Chondrocyte (in vitro differentiated cells): ENCODE measurements at regions not wholly inside any gene's neighbourhood (a gene's known extent, or its start where the extent isn't known, plus 50 kb on each side); places are given as distances from the start of the nearest gene placed in this dataset.

Experiments
- DNase-seq: peaks from one replicate; pipeline ENCODE4 v3.0.0; 2021; ENCODE audit warnings: mixed read lengths, low spot score
- H3K27ac Mint-ChIP-seq: one replicate; pipeline ENCODE4 v1.8.0; 2021; ENCODE audit warnings: mild to moderate bottlenecking, moderate library complexity, mixed read lengths; ENCODE audit not compliant: unreplicated experiment
- H3K27me3 Mint-ChIP-seq: 2 replicates; pipeline ENCODE4 v1.8.0; 2021; ENCODE audit warnings: low read depth, mixed read lengths
- H3K36me3 Mint-ChIP-seq: 2 replicates; pipeline ENCODE4 v1.8.0; 2021; ENCODE audit warnings: low read depth, mixed read lengths
- H3K4me1 Mint-ChIP-seq: 2 replicates; pipeline ENCODE4 v1.8.0; 2021; ENCODE audit warnings: low read depth, mild to moderate bottlenecking, mixed read lengths
- H3K4me3 Mint-ChIP-seq: one replicate; pipeline ENCODE4 v1.8.0; 2021; ENCODE audit warnings: mild to moderate bottlenecking, moderate library complexity, mixed read lengths; ENCODE audit not compliant: unreplicated experiment
- H3K9me3 Mint-ChIP-seq: 2 replicates; pipeline ENCODE4 v1.8.0; 2021; ENCODE audit warnings: low read depth, mixed read lengths
- CTCF ChIP-seq: fragments of 200-600 bp; sonication (generic); IDR thresholded peaks from 2 replicates; pipeline ENCODE4 v1.5.0; 2021; ENCODE audit warnings: antibody characterized with exemption, mild to moderate bottlenecking, moderate library complexity

- no peak overlapping the region for H3K27ac Mint-ChIP-seq
- H3K9me3 Mint-ChIP-seq: no peaks in the 10 kb centered on the region
- no peaks in the 10 kb centered on the region for H3K36me3 Mint-ChIP-seq
- TF ChIP-seq CTCF: no peak
- no peak for DNase-seq
- peaks cover 9% of the 10 kb centered on the region for H3K27me3 Mint-ChIP-seq
- no peaks in the 10 kb centered on the region for H3K4me1 Mint-ChIP-seq
- H3K4me3 Mint-ChIP-seq: no peak overlapping the region
These were observed 228.4 kb upstream of the SLC39A10 start for GRCh38 chr2:195428673-195429072.

- Mint-ChIP-seq H3K4me1 (no peaks in the 10 kb centered on the region), H3K9me3 (no peaks in the 10 kb centered on the region), H3K4me3 (no peak overlapping the region), H3K27ac (no peak overlapping the region), H3K27me3 (peaks cover 18% of the 10 kb centered on the region), H3K36me3 (no peaks in the 10 kb centered on the region)
- DNase-seq: no peak
- TF ChIP-seq CTCF: no peak
These were observed 231.7 kb upstream of the SLC39A10 start for GRCh38 chr2:195425328-195425727.

- no peak for TF ChIP-seq CTCF
- Mint-ChIP-seq H3K27ac (no peak overlapping the region), H3K4me3 (no peak overlapping the region), H3K9me3 (no peaks in the 10 kb centered on the region), H3K27me3 (peaks cover 16% of the 10 kb centered on the region), H3K4me1 (no peaks in the 10 kb centered on the region), H3K36me3 (no peaks in the 10 kb centered on the region)
- DNase-seq: no peak
These were observed 238.0 kb upstream of the SLC39A10 start for GRCh38 chr2:195419033-195419432.

- H3K9me3 Mint-ChIP-seq: no peaks in the 10 kb centered on the region
- no peak for TF ChIP-seq CTCF
- no peak for DNase-seq
- H3K4me1 Mint-ChIP-seq: peaks cover 3% of the 10 kb centered on the region
- no peak overlapping the region for H3K4me3 Mint-ChIP-seq
- H3K36me3 Mint-ChIP-seq: no peaks in the 10 kb centered on the region
- no peak overlapping the region for H3K27ac Mint-ChIP-seq
- peaks cover 2% of the 10 kb centered on the region for H3K27me3 Mint-ChIP-seq
These were observed 242.4 kb upstream of the SLC39A10 start for GRCh38 chr2:195414537-195415100.

- no peaks in the 10 kb centered on the region for H3K9me3 Mint-ChIP-seq
- no peak overlapping the region for H3K27ac Mint-ChIP-seq
- no peak overlapping the region for H3K4me3 Mint-ChIP-seq
- no peak for TF ChIP-seq CTCF
- H3K4me1 Mint-ChIP-seq: peaks cover 3% of the 10 kb centered on the region
- H3K27me3 Mint-ChIP-seq: peaks cover under 1% of the 10 kb centered on the region
- no peaks in the 10 kb centered on the region for H3K36me3 Mint-ChIP-seq
- DNase-seq: no peak
These were observed 243.1 kb upstream of the SLC39A10 start for GRCh38 chr2:195413944-195414343.
